ENCODE measurements at regions not wholly inside any gene's neighbourhood (a gene's known extent, or its start where the extent isn't known, plus 50 kb on each side); places are given as distances from the start of the nearest gene placed in this dataset.

- Histone ChIP-seq H3K27ac (ENCODE audit: low read depth in 1 of 2, low read length in 1 of 2) (no peak overlapping the region), H3K36me3 (ENCODE audit: control insufficient read depth in 2 of 2, insufficient read depth in 2 of 2, low read length in 1 of 2) (no peaks in the 10 kb centered on the region), H3K27me3 (ENCODE audit: control insufficient read depth in 2 of 2, insufficient read depth in 1 of 2, low read length in 1 of 2) (no peaks in the 10 kb centered on the region), H3K4me1 (ENCODE audit: control insufficient read depth in 2 of 2, insufficient read depth in 2 of 2, low read length in 2 of 2) (peaks cover 0 to 18% of the 10 kb centered on the region in 2 donors), H3K4me3 (ENCODE audit: low read length in 2 of 2) (no peak overlapping the region), H3K9me3 (ENCODE audit: control insufficient read depth in 2 of 2, insufficient read depth in 1 of 2, low read length in 1 of 2) (peaks cover 0 to 14% of the 10 kb centered on the region in 2 donors)
- DNase-seq (ENCODE audit: low read depth in 6 of 9, low spot score in 9 of 9), result no peak
- 100% methylated on average over 1 of the region's 1 CpG for WGBS
Measured at GRCh38 chr15:70409388-70409787, 311.7 kb upstream of the TLE3 start.

GRCh38 chr15:70407955-70408354, 310.2 kb upstream of the TLE3 start:
- H3K27me3 ChIP-seq (ENCODE audit: control insufficient read depth in 2 of 2, insufficient read depth in 1 of 2, low read length in 1 of 2), result no peaks in the 10 kb centered on the region
- peaks cover 0 to 16% of the 10 kb centered on the region in 2 donors for H3K4me1 ChIP-seq (ENCODE audit: control insufficient read depth in 2 of 2, insufficient read depth in 2 of 2, low read length in 2 of 2)
- whole genome bisulfite sequencing, result 96% methylated on average over 1 of the region's 1 CpG
- no peak overlapping the region for H3K4me3 ChIP-seq (ENCODE audit: low read length in 2 of 2)
- no peak overlapping the region for H3K27ac ChIP-seq (ENCODE audit: low read depth in 1 of 2, low read length in 1 of 2)
- H3K36me3 ChIP-seq (ENCODE audit: control insufficient read depth in 2 of 2, insufficient read depth in 2 of 2, low read length in 1 of 2), result no peaks in the 10 kb centered on the region
- H3K9me3 ChIP-seq (ENCODE audit: control insufficient read depth in 2 of 2, insufficient read depth in 1 of 2, low read length in 1 of 2), result peaks cover 0 to 14% of the 10 kb centered on the region in 2 donors
- no peak for DNase-seq (ENCODE audit: low read depth in 6 of 9, low spot score in 9 of 9)

- no peak for DNase-seq (ENCODE audit: low read depth in 6 of 9, low spot score in 9 of 9)
- Histone ChIP-seq H3K4me3 (ENCODE audit: low read length in 2 of 2) (no peak overlapping the region), H3K9me3 (ENCODE audit: control insufficient read depth in 2 of 2, insufficient read depth in 1 of 2, low read length in 1 of 2) (peaks cover 0 to 14% of the 10 kb centered on the region in 2 donors), H3K27me3 (ENCODE audit: control insufficient read depth in 2 of 2, insufficient read depth in 1 of 2, low read length in 1 of 2) (no peaks in the 10 kb centered on the region), H3K36me3 (ENCODE audit: control insufficient read depth in 2 of 2, insufficient read depth in 2 of 2, low read length in 1 of 2) (no peaks in the 10 kb centered on the region), H3K4me1 (ENCODE audit: control insufficient read depth in 2 of 2, insufficient read depth in 2 of 2, low read length in 2 of 2) (peaks cover 0 to 16% of the 10 kb centered on the region in 2 donors), H3K27ac (ENCODE audit: low read depth in 1 of 2, low read length in 1 of 2) (no peak overlapping the region)
- 89% methylated on average over 7 of the region's 7 CpGs for WGBS
Measured at GRCh38 chr15:70407336-70407670, 309.6 kb upstream of the TLE3 start.

DNA sequence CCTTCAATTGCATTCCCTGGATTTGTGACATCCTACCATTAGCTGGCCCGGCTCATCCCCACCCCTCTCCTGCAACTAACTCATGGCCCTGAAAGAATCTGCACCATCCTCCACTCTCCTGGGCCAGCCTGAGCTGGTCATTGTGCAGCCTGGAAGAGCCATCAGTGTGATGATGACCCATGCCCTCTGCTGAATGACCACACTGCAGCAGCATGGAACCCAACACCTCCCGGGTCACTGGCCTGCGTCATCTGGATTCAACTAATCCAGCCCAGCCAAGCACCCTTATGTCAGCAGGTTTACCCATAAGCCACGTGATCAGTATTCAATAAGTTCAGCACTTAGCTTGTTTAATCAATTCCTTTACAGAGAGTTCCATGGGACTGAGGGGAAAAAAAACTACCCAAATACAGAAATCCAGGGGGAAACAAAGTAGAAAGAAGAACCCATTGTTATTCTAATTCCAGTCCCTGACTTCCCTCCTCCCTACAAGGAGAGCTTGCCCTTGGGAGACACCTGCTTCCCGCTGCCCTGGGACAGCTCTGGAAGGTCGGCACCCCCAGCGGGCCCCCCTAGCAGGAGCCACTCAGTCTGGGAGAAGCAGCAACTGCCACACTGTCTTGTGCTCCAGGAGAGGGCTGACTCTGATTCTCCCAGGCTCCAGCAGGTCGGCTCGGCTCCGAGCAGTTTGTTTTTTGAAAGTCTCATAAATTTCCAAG, 309.1 kb upstream of the TLE3 start:
- WGBS, result 87% methylated on average over 10 of the region's 10 CpGs
- H3K27me3 ChIP-seq (ENCODE audit: control insufficient read depth in 2 of 2, insufficient read depth in 1 of 2, low read length in 1 of 2), result no peaks in the 10 kb centered on the region

GRCh38 chr15:70401709-70402108, 304.0 kb upstream of the TLE3 start:
- Histone ChIP-seq H3K27ac (ENCODE audit: low read depth in 1 of 2, low read length in 1 of 2) (no peak overlapping the region), H3K4me3 (ENCODE audit: low read length in 2 of 2) (no peak overlapping the region), H3K36me3 (ENCODE audit: control insufficient read depth in 2 of 2, insufficient read depth in 2 of 2, low read length in 1 of 2) (no peaks in the 10 kb centered on the region), H3K9me3 (ENCODE audit: control insufficient read depth in 2 of 2, insufficient read depth in 1 of 2, low read length in 1 of 2) (peaks cover 0 to 6% of the 10 kb centered on the region in 2 donors), H3K4me1 (ENCODE audit: control insufficient read depth in 2 of 2, insufficient read depth in 2 of 2, low read length in 2 of 2) (peaks cover 0 to 10% of the 10 kb centered on the region in 2 donors), H3K27me3 (ENCODE audit: control insufficient read depth in 2 of 2, insufficient read depth in 1 of 2, low read length in 1 of 2) (no peaks in the 10 kb centered on the region)
- WGBS, result 95% methylated on average over 4 of the region's 4 CpGs
- no peak for DNase-seq (ENCODE audit: low read depth in 6 of 9, low spot score in 9 of 9)

More for the DNA sequence above, 309.1 kb upstream of the TLE3 start:
- Histone ChIP-seq H3K9me3 (ENCODE audit: control insufficient read depth in 2 of 2, insufficient read depth in 1 of 2, low read length in 1 of 2) (peaks cover 0 to 14% of the 10 kb centered on the region in 2 donors), H3K4me3 (ENCODE audit: low read length in 2 of 2) (no peak overlapping the region), H3K4me1 (ENCODE audit: control insufficient read depth in 2 of 2, insufficient read depth in 2 of 2, low read length in 2 of 2) (peaks cover 0 to 16% of the 10 kb centered on the region in 2 donors), H3K27ac (ENCODE audit: low read depth in 1 of 2, low read length in 1 of 2) (no peak overlapping the region), H3K36me3 (ENCODE audit: control insufficient read depth in 2 of 2, insufficient read depth in 2 of 2, low read length in 1 of 2) (no peaks in the 10 kb centered on the region)
- DNase-seq (ENCODE audit: low read depth in 6 of 9, low spot score in 9 of 9), result no peak

GRCh38 chr15:70400766-70401541, 303.2 kb upstream of the TLE3 start:
- WGBS, result 97% methylated on average over 4 of the region's 4 CpGs
- Histone ChIP-seq H3K9me3 (ENCODE audit: control insufficient read depth in 2 of 2, insufficient read depth in 1 of 2, low read length in 1 of 2) (no peaks in the 10 kb centered on the region), H3K4me1 (ENCODE audit: control insufficient read depth in 2 of 2, insufficient read depth in 2 of 2, low read length in 2 of 2) (peaks cover 0 to 6% of the 10 kb centered on the region in 2 donors), H3K27ac (ENCODE audit: low read depth in 1 of 2, low read length in 1 of 2) (no peak overlapping the region), H3K27me3 (ENCODE audit: control insufficient read depth in 2 of 2, insufficient read depth in 1 of 2, low read length in 1 of 2) (no peaks in the 10 kb centered on the region), H3K36me3 (ENCODE audit: control insufficient read depth in 2 of 2, insufficient read depth in 2 of 2, low read length in 1 of 2) (no peaks in the 10 kb centered on the region), H3K4me3 (ENCODE audit: low read length in 2 of 2) (no peak overlapping the region)
- DNase-seq (ENCODE audit: low read depth in 6 of 9, low spot score in 9 of 9), result no peak

DNA sequence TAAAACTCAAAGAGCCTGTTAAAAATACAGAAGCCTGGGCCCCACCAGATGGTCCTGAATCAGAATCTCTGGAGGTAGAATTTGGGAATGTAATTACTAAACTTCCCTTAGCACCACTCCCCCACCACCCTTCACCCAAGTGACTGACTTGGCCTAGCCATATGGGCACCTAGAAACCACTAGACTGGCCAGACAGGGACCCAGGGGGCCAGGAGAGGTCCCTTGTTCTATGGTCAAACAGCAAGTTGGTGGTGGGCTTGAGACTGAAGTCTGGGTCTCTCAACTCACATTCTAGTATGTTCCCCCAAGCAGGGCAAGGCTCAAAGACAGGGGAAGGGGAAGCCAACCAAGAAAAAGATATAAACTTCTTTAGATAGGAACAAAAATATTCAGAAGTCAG, 301.5 kb upstream of the TLE3 start:
- Histone ChIP-seq H3K36me3 (ENCODE audit: control insufficient read depth in 2 of 2, insufficient read depth in 2 of 2, low read length in 1 of 2) (no peaks in the 10 kb centered on the region), H3K9me3 (ENCODE audit: control insufficient read depth in 2 of 2, insufficient read depth in 1 of 2, low read length in 1 of 2) (no peaks in the 10 kb centered on the region), H3K4me1 (ENCODE audit: control insufficient read depth in 2 of 2, insufficient read depth in 2 of 2, low read length in 2 of 2) (peaks cover 0 to 6% of the 10 kb centered on the region in 2 donors), H3K27me3 (ENCODE audit: control insufficient read depth in 2 of 2, insufficient read depth in 1 of 2, low read length in 1 of 2) (peaks cover 0 to 2% of the 10 kb centered on the region in 2 donors), H3K27ac (ENCODE audit: low read depth in 1 of 2, low read length in 1 of 2) (no peak overlapping the region), H3K4me3 (ENCODE audit: low read length in 2 of 2) (no peak overlapping the region)
- no peak for DNase-seq (ENCODE audit: low read depth in 6 of 9, low spot score in 9 of 9)

- DNase-seq (ENCODE audit: low read depth in 6 of 9, low spot score in 9 of 9), result no peak
- Histone ChIP-seq H3K4me1 (ENCODE audit: control insufficient read depth in 2 of 2, insufficient read depth in 2 of 2, low read length in 2 of 2) (peaks cover 0 to 6% of the 10 kb centered on the region in 2 donors), H3K4me3 (ENCODE audit: low read length in 2 of 2) (no peak overlapping the region), H3K36me3 (ENCODE audit: control insufficient read depth in 2 of 2, insufficient read depth in 2 of 2, low read length in 1 of 2) (no peaks in the 10 kb centered on the region), H3K27ac (ENCODE audit: low read depth in 1 of 2, low read length in 1 of 2) (no peak overlapping the region), H3K9me3 (ENCODE audit: control insufficient read depth in 2 of 2, insufficient read depth in 1 of 2, low read length in 1 of 2) (no peaks in the 10 kb centered on the region), H3K27me3 (ENCODE audit: control insufficient read depth in 2 of 2, insufficient read depth in 1 of 2, low read length in 1 of 2) (peaks cover 0 to 2% of the 10 kb centered on the region in 2 donors)
- WGBS, result 92% methylated on average over 4 of the region's 4 CpGs
Measured at GRCh38 chr15:70398694-70399093, 301.0 kb upstream of the TLE3 start.

GRCh38 chr15:70396807-70397206, 299.1 kb upstream of the TLE3 start:
- 98% methylated on average over 9 of the region's 9 CpGs for WGBS

More at GRCh38 chr15:70396807-70397206, 299.1 kb upstream of the TLE3 start:
- H3K4me3 ChIP-seq (ENCODE audit: low read length in 2 of 2), result no peak overlapping the region
- H3K27me3 ChIP-seq (ENCODE audit: control insufficient read depth in 2 of 2, insufficient read depth in 1 of 2, low read length in 1 of 2), result peaks cover 0 to 2% of the 10 kb centered on the region in 2 donors
- H3K36me3 ChIP-seq (ENCODE audit: control insufficient read depth in 2 of 2, insufficient read depth in 2 of 2, low read length in 1 of 2), result no peaks in the 10 kb centered on the region
- DNase-seq (ENCODE audit: low read depth in 6 of 9, low spot score in 9 of 9), result no peak
- H3K9me3 ChIP-seq (ENCODE audit: control insufficient read depth in 2 of 2, insufficient read depth in 1 of 2, low read length in 1 of 2), result no peaks in the 10 kb centered on the region
- H3K4me1 ChIP-seq (ENCODE audit: control insufficient read depth in 2 of 2, insufficient read depth in 2 of 2, low read length in 2 of 2), result peaks cover 0 to 6% of the 10 kb centered on the region in 2 donors
- no peak overlapping the region for H3K27ac ChIP-seq (ENCODE audit: low read depth in 1 of 2, low read length in 1 of 2)

Measured in thymus (tissue), 11 donors.